ENCODE measurements at regions not wholly inside any gene's neighbourhood (a gene's known extent, or its start where the extent isn't known, plus 50 kb on each side); places are given as distances from the start of the nearest gene placed in this dataset.

GRCh38 chr7:153522261-153522660 lies 529.9 kb upstream of the DPP6 start:
- Histone ChIP-seq H4K91ac (ENCODE audit: low read depth, low read length, poor library complexity) (no peak overlapping the region), H2AFZ (ENCODE audit: low read length) (no peak overlapping the region), H2BK15ac (ENCODE audit: low read length) (no peak overlapping the region), H3K4ac (ENCODE audit: low read length) (no peak overlapping the region), H3K36me3 (replicated peaks in 1 of 2; ENCODE audit: control insufficient read depth in 2 of 2, insufficient read depth in 2 of 2, low read length in 2 of 2) (no peaks in the 10 kb centered on the region), H3K79me1 (ENCODE audit: low read depth, low read length) (no peaks in the 10 kb centered on the region), H3K4me3 (ENCODE audit: low read length in 2 of 2) (no peak overlapping the region), H3K14ac (ENCODE audit: low read length) (no peak overlapping the region), H3K27ac (replicated peaks; ENCODE audit: low read length) (no peak overlapping the region), H3K4me1 (ENCODE audit: control insufficient read depth in 2 of 2, insufficient read depth in 1 of 2, low read depth in 1 of 2, low read length in 2 of 2) (peaks cover 0 to 19% of the 10 kb centered on the region in 2 donors), H4K8ac (ENCODE audit: low read depth, low read length) (no peak overlapping the region), H3K9ac (ENCODE audit: low read depth, low read length, poor library complexity) (no peak overlapping the region), H2BK5ac (ENCODE audit: low read length) (no peak overlapping the region), H3K18ac (ENCODE audit: low read length) (no peak overlapping the region), H2BK12ac (ENCODE audit: low read length) (no peak overlapping the region), H3K27me3 (ENCODE audit: control insufficient read depth in 3 of 3, insufficient read depth in 3 of 3, low read depth in 1 of 3, low read length in 3 of 3) (no peaks in the 10 kb centered on the region), H2BK120ac (ENCODE audit: low read depth, low read length) (no peak overlapping the region), H2AK5ac (ENCODE audit: low read depth, low read length) (no peak overlapping the region), H3K23ac (ENCODE audit: low read depth, low read length, poor library complexity) (no peak overlapping the region), H3K9me3 (replicated peaks in 1 of 2; ENCODE audit: control insufficient read depth in 2 of 2, insufficient read depth in 1 of 2, low read depth in 1 of 2, low read length in 2 of 2) (no peaks in the 10 kb centered on the region), H3K4me2 (ENCODE audit: insufficient read depth, low read length, poor library complexity, severe bottlenecking) (no peak overlapping the region)
- WGBS, 2 donors (ENCODE audit: extremely low coverage in 2 of 2, insufficient read length in 2 of 2, insufficient replicate concordance in 1 of 2), result no CpG with 5 or more reads among the region's 5 CpGs
- DNase-seq (ENCODE audit: low spot score), result no peak

DNA sequence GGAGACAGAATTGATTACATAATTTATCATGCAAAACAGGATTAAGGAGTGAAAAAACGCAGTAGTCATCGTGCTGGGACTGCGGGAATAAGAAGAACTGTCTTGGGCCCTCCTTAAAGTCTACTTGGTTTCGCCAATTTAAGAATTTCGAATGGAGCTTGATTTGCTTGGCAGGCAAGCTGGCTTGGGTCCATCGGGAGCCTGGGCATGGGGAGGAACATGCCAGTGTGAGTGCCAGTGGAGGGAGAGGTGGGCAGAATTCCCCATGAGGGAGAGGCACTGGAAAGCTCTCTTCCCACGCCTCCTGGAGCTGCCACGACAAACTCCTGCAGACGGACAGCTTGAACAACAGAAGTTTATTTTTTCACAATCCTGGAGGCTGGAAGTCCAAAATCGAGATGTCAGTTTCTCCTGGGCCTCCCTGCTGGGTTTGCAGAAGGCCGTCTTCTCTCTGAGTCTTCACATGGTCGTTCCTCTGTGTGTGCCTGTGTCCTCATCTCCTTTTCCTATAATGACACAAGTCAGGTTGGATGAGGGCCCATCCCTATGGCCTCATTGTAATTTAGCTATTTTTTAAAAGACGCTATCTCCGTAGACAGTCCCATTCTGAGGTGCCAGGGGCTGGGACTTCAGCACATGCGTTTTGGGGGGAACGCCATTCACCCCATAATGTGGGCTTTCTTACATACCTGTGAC lies 528.7 kb upstream of the DPP6 start:
- Histone ChIP-seq H3K23ac (ENCODE audit: low read depth, low read length, poor library complexity) (peak overlapping the region; percentile 26), H3K36me3 (replicated peaks in 1 of 2; ENCODE audit: control insufficient read depth in 2 of 2, insufficient read depth in 2 of 2, low read length in 2 of 2) (no peaks in the 10 kb centered on the region), H3K4ac (ENCODE audit: low read length) (no peak overlapping the region), H2BK15ac (ENCODE audit: low read length) (no peak overlapping the region), H2BK12ac (ENCODE audit: low read length) (no peak overlapping the region), H3K4me1 (ENCODE audit: control insufficient read depth in 2 of 2, insufficient read depth in 1 of 2, low read depth in 1 of 2, low read length in 2 of 2) (peaks cover 0 to 19% of the 10 kb centered on the region in 2 donors), H3K18ac (ENCODE audit: low read length) (peak overlapping the region; percentile 50), H4K8ac (ENCODE audit: low read depth, low read length) (no peak overlapping the region), H3K9ac (ENCODE audit: low read depth, low read length, poor library complexity) (no peak overlapping the region), H4K91ac (ENCODE audit: low read depth, low read length, poor library complexity) (no peak overlapping the region), H3K4me2 (ENCODE audit: insufficient read depth, low read length, poor library complexity, severe bottlenecking) (no peak overlapping the region), H2AK5ac (ENCODE audit: low read depth, low read length) (no peak overlapping the region), H2BK5ac (ENCODE audit: low read length) (no peak overlapping the region), H3K27ac (replicated peaks; ENCODE audit: low read length) (no peak overlapping the region), H3K27me3 (ENCODE audit: control insufficient read depth in 3 of 3, insufficient read depth in 3 of 3, low read depth in 1 of 3, low read length in 3 of 3) (no peaks in the 10 kb centered on the region), H3K79me1 (ENCODE audit: low read depth, low read length) (no peaks in the 10 kb centered on the region), H3K9me3 (replicated peaks in 1 of 2; ENCODE audit: control insufficient read depth in 2 of 2, insufficient read depth in 1 of 2, low read depth in 1 of 2, low read length in 2 of 2) (peaks cover 0 to 2% of the 10 kb centered on the region in 2 donors), H3K14ac (ENCODE audit: low read length) (no peak overlapping the region), H3K4me3 (ENCODE audit: low read length in 2 of 2) (no peak overlapping the region), H2AFZ (ENCODE audit: low read length) (no peak overlapping the region), H2BK120ac (ENCODE audit: low read depth, low read length) (no peak overlapping the region)
- no CpG with 5 or more reads among the region's 16 CpGs for WGBS, 2 donors (ENCODE audit: extremely low coverage in 2 of 2, insufficient read length in 2 of 2, insufficient replicate concordance in 1 of 2)
- no peak for DNase-seq (ENCODE audit: low spot score)

DNA sequence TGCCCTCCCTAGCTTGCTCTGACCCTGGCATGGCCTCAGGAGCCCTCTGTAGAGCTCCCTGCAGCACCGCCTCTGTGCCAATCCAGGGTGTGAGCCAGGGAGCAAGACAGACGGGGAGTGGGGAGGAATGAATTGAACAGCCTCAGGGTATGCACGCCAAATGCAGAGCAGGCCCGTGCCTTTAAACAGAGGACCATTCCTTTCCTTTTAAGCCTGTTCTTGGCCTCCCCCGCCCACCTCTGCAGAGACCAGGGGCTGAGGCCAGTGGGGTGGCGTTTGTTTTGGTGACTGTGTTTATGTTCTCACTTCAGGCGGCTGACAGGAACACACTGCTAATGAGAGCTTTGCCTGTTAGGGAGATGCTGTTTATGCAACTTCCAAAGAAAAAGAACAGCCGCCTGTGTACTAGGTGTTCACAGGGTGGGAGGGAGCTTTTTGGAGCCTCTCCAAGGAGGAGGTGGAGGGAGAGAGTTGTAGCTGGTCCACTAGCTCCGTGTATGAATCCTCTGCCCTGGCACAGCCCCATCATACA lies 528.1 kb upstream of the DPP6 start:
- Histone ChIP-seq H3K27me3 (ENCODE audit: control insufficient read depth in 3 of 3, insufficient read depth in 3 of 3, low read depth in 1 of 3, low read length in 3 of 3) (no peaks in the 10 kb centered on the region), H3K4me2 (ENCODE audit: insufficient read depth, low read length, poor library complexity, severe bottlenecking) (no peak overlapping the region), H2BK120ac (ENCODE audit: low read depth, low read length) (no peak overlapping the region), H2AK5ac (ENCODE audit: low read depth, low read length) (no peak overlapping the region), H3K14ac (ENCODE audit: low read length) (no peak overlapping the region), H2AFZ (ENCODE audit: low read length) (no peak overlapping the region), H3K4ac (ENCODE audit: low read length) (no peak overlapping the region), H3K4me3 (ENCODE audit: low read length in 2 of 2) (no peak overlapping the region), H3K79me1 (ENCODE audit: low read depth, low read length) (no peaks in the 10 kb centered on the region), H4K8ac (ENCODE audit: low read depth, low read length) (no peak overlapping the region), H2BK5ac (ENCODE audit: low read length) (no peak overlapping the region), H3K23ac (ENCODE audit: low read depth, low read length, poor library complexity) (no peak overlapping the region), H4K91ac (ENCODE audit: low read depth, low read length, poor library complexity) (no peak overlapping the region), H3K9me3 (replicated peaks in 1 of 2; ENCODE audit: control insufficient read depth in 2 of 2, insufficient read depth in 1 of 2, low read depth in 1 of 2, low read length in 2 of 2) (peaks cover 0 to 2% of the 10 kb centered on the region in 2 donors), H3K9ac (ENCODE audit: low read depth, low read length, poor library complexity) (no peak overlapping the region), H3K4me1 (ENCODE audit: control insufficient read depth in 2 of 2, insufficient read depth in 1 of 2, low read depth in 1 of 2, low read length in 2 of 2) (peaks cover 0 to 19% of the 10 kb centered on the region in 2 donors), H3K18ac (ENCODE audit: low read length) (peak overlapping the region; percentile 50), H2BK15ac (ENCODE audit: low read length) (no peak overlapping the region), H3K36me3 (replicated peaks in 1 of 2; ENCODE audit: control insufficient read depth in 2 of 2, insufficient read depth in 2 of 2, low read length in 2 of 2) (no peaks in the 10 kb centered on the region), H2BK12ac (ENCODE audit: low read length) (no peak overlapping the region), H3K27ac (replicated peaks; ENCODE audit: low read length) (no peak overlapping the region)
- DNase-seq (ENCODE audit: low spot score), result peak; percentile 37
- no CpG with 5 or more reads among the region's 9 CpGs for WGBS, 2 donors (ENCODE audit: extremely low coverage in 2 of 2, insufficient read length in 2 of 2, insufficient replicate concordance in 1 of 2)

DNA sequence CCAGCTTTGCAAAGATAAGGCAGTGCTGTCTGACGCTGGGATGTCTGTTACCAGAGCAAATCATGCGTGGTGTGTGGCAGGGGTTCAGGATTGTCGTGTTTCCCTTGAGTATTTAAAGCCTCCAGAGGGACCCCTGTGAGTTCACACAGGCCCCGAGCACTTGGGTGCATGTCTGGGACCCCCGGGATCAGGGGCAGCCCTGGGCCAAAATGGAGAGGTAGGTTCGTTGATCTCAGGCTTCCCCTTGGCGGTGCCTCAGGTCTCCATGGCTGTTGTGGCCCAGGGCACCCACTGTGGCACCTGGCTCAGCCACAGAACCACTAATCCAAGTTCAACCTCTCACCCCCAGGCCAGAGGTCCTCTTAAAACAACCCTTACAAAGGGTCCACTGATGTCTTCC lies 523.1 kb upstream of the DPP6 start:
- Histone ChIP-seq H3K14ac (ENCODE audit: low read length) (no peak overlapping the region), H3K18ac (ENCODE audit: low read length) (no peak overlapping the region), H4K8ac (ENCODE audit: low read depth, low read length) (no peak overlapping the region), H3K27ac (replicated peaks; ENCODE audit: low read length) (no peak overlapping the region), H3K27me3 (ENCODE audit: control insufficient read depth in 3 of 3, insufficient read depth in 3 of 3, low read depth in 1 of 3, low read length in 3 of 3) (no peaks in the 10 kb centered on the region), H3K4me1 (ENCODE audit: control insufficient read depth in 2 of 2, insufficient read depth in 1 of 2, low read depth in 1 of 2, low read length in 2 of 2) (peaks cover 0 to 4% of the 10 kb centered on the region in 2 donors), H3K4me3 (ENCODE audit: low read length in 2 of 2) (no peak overlapping the region), H2BK12ac (ENCODE audit: low read length) (no peak overlapping the region), H3K9me3 (replicated peaks in 1 of 2; ENCODE audit: control insufficient read depth in 2 of 2, insufficient read depth in 1 of 2, low read depth in 1 of 2, low read length in 2 of 2) (peaks cover 0 to 2% of the 10 kb centered on the region in 2 donors), H3K79me1 (ENCODE audit: low read depth, low read length) (no peaks in the 10 kb centered on the region), H3K9ac (ENCODE audit: low read depth, low read length, poor library complexity) (no peak overlapping the region), H2BK5ac (ENCODE audit: low read length) (no peak overlapping the region), H2AFZ (ENCODE audit: low read length) (no peak overlapping the region), H2AK5ac (ENCODE audit: low read depth, low read length) (no peak overlapping the region), H2BK15ac (ENCODE audit: low read length) (no peak overlapping the region), H3K36me3 (replicated peaks in 1 of 2; ENCODE audit: control insufficient read depth in 2 of 2, insufficient read depth in 2 of 2, low read length in 2 of 2) (no peaks in the 10 kb centered on the region), H3K23ac (ENCODE audit: low read depth, low read length, poor library complexity) (no peak overlapping the region), H4K91ac (ENCODE audit: low read depth, low read length, poor library complexity) (no peak overlapping the region), H3K4ac (ENCODE audit: low read length) (no peak overlapping the region), H2BK120ac (ENCODE audit: low read depth, low read length) (no peak overlapping the region), H3K4me2 (ENCODE audit: insufficient read depth, low read length, poor library complexity, severe bottlenecking) (no peak overlapping the region)
- no peak for DNase-seq (ENCODE audit: low spot score)
- WGBS, 2 donors (ENCODE audit: extremely low coverage in 2 of 2, insufficient read length in 2 of 2, insufficient replicate concordance in 1 of 2), result no CpG with 5 or more reads among the region's 7 CpGs

All from neuronal stem cell (in vitro differentiated cells).